IMR-90 (cell line): ENCODE measurements at regions not wholly inside any gene's neighbourhood (a gene's known extent, or its start where the extent isn't known, plus 50 kb on each side); places are given as distances from the start of the nearest gene placed in this dataset.

ENCODE experiments used
- ATAC-seq: fragments of 200-7000 bp; cut with Tn5 transposase; 2 replicates; pipeline ENCODE4 v1.9.1; 2020; ENCODE audit warnings: low read depth, mild to moderate bottlenecking, moderate library complexity
- BruUV-seq: library from RNA; stranded (reverse); fragments of 400-500 nt; replicated peaks from 2 replicates; lab custom pipeline; 2021; lab: Mats Ljungman, UMichigan
- CTCF ChIA-PET: fragments of 300-600 bp; formaldehyde crosslinking; extraction: SDS; loops from one replicate; lab custom pipeline; 2021; ENCODE audit warnings: antibody characterized with exemption; lab: Yijun Ruan, JAX
- POLR2A ChIA-PET: fragments of 300-600 bp; sonication (Branson Sonifier 250); formaldehyde crosslinking; loops from one replicate; lab custom pipeline; 2022; ENCODE audit warnings: antibody characterized with exemption; ENCODE audit not compliant: unreplicated experiment; lab: Charles Lee
- DNase-seq: peaks from one replicate; pipeline ENCODE4 v3.0.0; 2013
- H2AFZ ChIP-seq: replicated peaks from 2 replicates; pipeline ENCODE3; 2013; ENCODE audit warnings: low read length, mild to moderate bottlenecking; ENCODE audit not compliant: poor library complexity
- H2AK5ac ChIP-seq: 2 replicates; pipeline ENCODE4 v1.6.1; 2013; ENCODE audit warnings: low read depth, low read length, inconsistent platforms
- H2AK9ac ChIP-seq: replicated peaks from 2 replicates; pipeline ENCODE3; 2013; ENCODE audit warnings: mild to moderate bottlenecking, low read depth, low read length, moderate library complexity; ENCODE audit not compliant: poor library complexity
- H2BK120ac ChIP-seq: 2 replicates; pipeline ENCODE4 v1.6.1; 2013; ENCODE audit warnings: low read depth, low read length, inconsistent platforms
- H2BK15ac ChIP-seq: 3 replicates; pipeline ENCODE4 v1.6.1; 2013; ENCODE audit warnings: low read depth, low read length, inconsistent platforms
- H2BK20ac ChIP-seq: 2 replicates; pipeline ENCODE4 v1.6.1; 2013; ENCODE audit warnings: low read depth, mild to moderate bottlenecking, inconsistent platforms, low read length, moderate library complexity
- H2BK5ac ChIP-seq: 2 replicates; pipeline ENCODE4 v1.6.1; 2013; ENCODE audit warnings: mild to moderate bottlenecking, low read depth, low read length, inconsistent platforms; ENCODE audit not compliant: poor library complexity, severe bottlenecking
- H3K14ac ChIP-seq: replicated peaks from 2 replicates; pipeline ENCODE4 v1.6.1; 2013; ENCODE audit warnings: low read depth, low read length, inconsistent platforms
- H3K18ac ChIP-seq: 2 replicates; pipeline ENCODE4 v1.6.1; 2013; ENCODE audit warnings: low read depth, low read length, control low read depth
- H3K23ac ChIP-seq: 2 replicates; pipeline ENCODE4 v1.6.1; 2013; ENCODE audit warnings: low read depth, low read length, inconsistent platforms
- H3K27ac ChIP-seq: 2 replicates; pipeline ENCODE4 v1.5.1; 2013; ENCODE audit warnings: mild to moderate bottlenecking, control low read depth, low read length; ENCODE audit not compliant: insufficient read depth
- H3K27me3 ChIP-seq: 2 replicates; pipeline ENCODE4 v1.6.1; 2013; ENCODE audit warnings: low read length; ENCODE audit not compliant: control insufficient read depth, insufficient read depth
- H3K36me3 ChIP-seq: 2 replicates; pipeline ENCODE4 v1.6.1; 2013; ENCODE audit warnings: low read length, mixed read lengths; ENCODE audit not compliant: control insufficient read depth, insufficient read depth
- H3K4ac ChIP-seq: 2 replicates; pipeline ENCODE4 v1.6.1; 2013; ENCODE audit warnings: low read depth, low read length, inconsistent platforms
- H3K4me1 ChIP-seq: 2 replicates; pipeline ENCODE4 v1.6.1; 2013; ENCODE audit warnings: low read length, mixed read lengths; ENCODE audit not compliant: control insufficient read depth, insufficient read depth
- H3K4me2 ChIP-seq: 2 replicates; pipeline ENCODE4 v1.6.1; 2013; ENCODE audit warnings: low read depth, mild to moderate bottlenecking, control low read depth, low read length, moderate library complexity
- H3K4me3 ChIP-seq: 2 replicates; pipeline ENCODE4 v1.5.1; 2013; ENCODE audit warnings: low read depth, mild to moderate bottlenecking, control low read depth, low read length, moderate library complexity; ENCODE audit not compliant: insufficient read depth
- H3K56ac ChIP-seq: 2 replicates; pipeline ENCODE4 v1.6.1; 2013; ENCODE audit warnings: low read length, inconsistent platforms; ENCODE audit not compliant: insufficient read depth; ENCODE audit errors: extremely low read depth
- H3K79me1 ChIP-seq, 2 experiments: 2 replicates each; pipeline ENCODE4 v1.6.1; 2013; ENCODE audit warnings: low read length in 2 of 2, inconsistent platforms in 1 of 2, low read depth in 1 of 2
- H3K9ac ChIP-seq: 2 replicates; pipeline ENCODE4 v1.6.1; 2013; ENCODE audit warnings: low read depth, low read length, control low read depth
- H3K9me1 ChIP-seq: 2 replicates; pipeline ENCODE4 v1.6.1; 2013; ENCODE audit warnings: low read length, inconsistent platforms; ENCODE audit not compliant: insufficient read depth
- H3K9me3 ChIP-seq: 2 replicates; pipeline ENCODE4 v1.6.1; 2013; ENCODE audit warnings: low read length; ENCODE audit not compliant: control insufficient read depth, insufficient read depth
- H4K20me1 ChIP-seq: 2 replicates; pipeline ENCODE4 v1.6.1; 2013; ENCODE audit warnings: low read length, inconsistent platforms; ENCODE audit not compliant: insufficient read depth
- H4K5ac ChIP-seq: 2 replicates; pipeline ENCODE4 v1.6.1; 2013; ENCODE audit warnings: mild to moderate bottlenecking, low read depth, low read length, control low read depth
- H4K8ac ChIP-seq, 2 experiments: 2 replicates each; pipeline ENCODE4 v1.6.1; 2013; ENCODE audit warnings: low read depth in 2 of 2, low read length in 2 of 2, control low read depth in 1 of 2, inconsistent platforms in 1 of 2
- H4K91ac ChIP-seq: 2 replicates; pipeline ENCODE4 v1.6.1; 2013; ENCODE audit warnings: low read depth, low read length, inconsistent platforms; ENCODE audit not compliant: insufficient read depth
- MAZ ChIP-seq: IDR thresholded peaks from 2 replicates; pipeline ENCODE4 v1.6.1; 2012; ENCODE audit warnings: low read depth, mild to moderate bottlenecking, low read length, improper control_type of control experiment, moderate library complexity, borderline replicate concordance
- POLR2A ChIP-seq: IDR thresholded peaks from 2 replicates; pipeline ENCODE4 v1.6.1; 2012; ENCODE audit warnings: mild to moderate bottlenecking, low read depth, low read length
- WGBS, 2 experiments: methylation state at CpG; one replicate each; pipeline versions ENCODE4 v1.1.5 to v1.1.7; 2013; ENCODE audit warnings: missing lambda C conversion rate in 2 of 2; ENCODE audit not compliant: insufficient read length in 1 of 2; ENCODE audit errors: extremely low coverage in 2 of 2; 5-methylcytosine and 5-hydroxymethylcytosine counted together
- dilution Hi-C: fragments of 300-500 bp; cut with HindIII; formaldehyde crosslinking; loops from one replicate; pipeline ENCODE4 v1.14.3; 2018; ENCODE audit warnings: low sequenced_read_pairs; ENCODE audit not compliant: unreplicated experiment
- in situ Hi-C: fragments of 300-500 bp; cut with MboI; formaldehyde crosslinking; loops from 3 replicates; pipeline ENCODE4 v1.14.3; 2019; ENCODE audit warnings: low sequenced_read_pairs, inconsistent platforms, mixed read lengths
- intact Hi-C: fragments of 100-400 bp; cut with micrococcal nuclease; formaldehyde crosslinking; loops from 2 replicates; pipeline ENCODE4 v1.10.0; 2022
- TF ChIP-seq, protein P1 (sequence below): conservative IDR thresholded peaks from 2 replicates; pipeline ENCODE4 v1.5.1; 2012; ENCODE audit warnings: mild to moderate bottlenecking, low read depth, low read length, improper control_type of control experiment

- in situ Hi-C loops, result no loop called here
- H4K91ac ChIP-seq, result no peak overlapping the region
- H3K56ac ChIP-seq, result no peak overlapping the region
- peaks cover 18% of the 10 kb centered on the region for H4K20me1 ChIP-seq
- H2BK120ac ChIP-seq, result no peak overlapping the region
- no peak overlapping the region for H3K23ac ChIP-seq
- no peak overlapping the region for H3K14ac ChIP-seq
- no peak overlapping the region for H2BK20ac ChIP-seq
- peaks cover 11 to 49% of the 10 kb centered on the region in 2 experiments for H3K79me1 ChIP-seq
- no peak overlapping the region for H2AFZ ChIP-seq
- no peak overlapping the region for H2BK5ac ChIP-seq
- WGBS, 2 experiments, result 92% methylated on average over 3 of the region's 4 CpGs; no CpG with 5 or more reads in 1 of the 2 experiments
- H3K18ac ChIP-seq, result no peak overlapping the region
- H3K36me3 ChIP-seq, result no peaks in the 10 kb centered on the region
- H4K5ac ChIP-seq, result no peak overlapping the region
- H3K4me1 ChIP-seq, result peaks cover 1% of the 10 kb centered on the region; the same call in 1 of the 2 replicates
- peaks cover 6% of the 10 kb centered on the region for H3K9me1 ChIP-seq
- H4K8ac ChIP-seq, result no peak overlapping the region
- DNase-seq (no peak), ATAC-seq (no peak)
- no peak overlapping the region for H2BK15ac ChIP-seq
- no peak overlapping the region for H3K27ac ChIP-seq
- no peak overlapping the region for H3K4me2 ChIP-seq
- TF ChIP-seq POLR2A, result no peak
- TF ChIP-seq MAZ, result no peak
- TF ChIP-seq, protein P1, sequence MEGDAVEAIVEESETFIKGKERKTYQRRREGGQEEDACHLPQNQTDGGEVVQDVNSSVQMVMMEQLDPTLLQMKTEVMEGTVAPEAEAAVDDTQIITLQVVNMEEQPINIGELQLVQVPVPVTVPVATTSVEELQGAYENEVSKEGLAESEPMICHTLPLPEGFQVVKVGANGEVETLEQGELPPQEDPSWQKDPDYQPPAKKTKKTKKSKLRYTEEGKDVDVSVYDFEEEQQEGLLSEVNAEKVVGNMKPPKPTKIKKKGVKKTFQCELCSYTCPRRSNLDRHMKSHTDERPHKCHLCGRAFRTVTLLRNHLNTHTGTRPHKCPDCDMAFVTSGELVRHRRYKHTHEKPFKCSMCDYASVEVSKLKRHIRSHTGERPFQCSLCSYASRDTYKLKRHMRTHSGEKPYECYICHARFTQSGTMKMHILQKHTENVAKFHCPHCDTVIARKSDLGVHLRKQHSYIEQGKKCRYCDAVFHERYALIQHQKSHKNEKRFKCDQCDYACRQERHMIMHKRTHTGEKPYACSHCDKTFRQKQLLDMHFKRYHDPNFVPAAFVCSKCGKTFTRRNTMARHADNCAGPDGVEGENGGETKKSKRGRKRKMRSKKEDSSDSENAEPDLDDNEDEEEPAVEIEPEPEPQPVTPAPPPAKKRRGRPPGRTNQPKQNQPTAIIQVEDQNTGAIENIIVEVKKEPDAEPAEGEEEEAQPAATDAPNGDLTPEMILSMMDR, result no peak
- dilution Hi-C loops, result no loop called here
- H3K4ac ChIP-seq, result no peak overlapping the region
- H3K4me3 ChIP-seq, result no peak overlapping the region
- H3K27me3 ChIP-seq, result no peaks in the 10 kb centered on the region
- H3K9me3 ChIP-seq, result no peaks in the 10 kb centered on the region
- H3K9ac ChIP-seq, result no peak overlapping the region
- CTCF ChIA-PET, result no interaction called here
- no peak overlapping the region for H2AK5ac ChIP-seq
- intact Hi-C loops, result no loop called here
- H2AK9ac ChIP-seq, result no peak overlapping the region
- BruUV-seq, result no TSS peak
- POLR2A ChIA-PET, result no interaction called here
These were observed 265.9 kb upstream of the MKLN1 start for GRCh38 chr7:131061818-131062217.
